ENCODE measurements at regions not wholly inside any gene's neighbourhood (a gene's known extent, or its start where the extent isn't known, plus 50 kb on each side); places are given as distances from the start of the nearest gene placed in this dataset.

DNA sequence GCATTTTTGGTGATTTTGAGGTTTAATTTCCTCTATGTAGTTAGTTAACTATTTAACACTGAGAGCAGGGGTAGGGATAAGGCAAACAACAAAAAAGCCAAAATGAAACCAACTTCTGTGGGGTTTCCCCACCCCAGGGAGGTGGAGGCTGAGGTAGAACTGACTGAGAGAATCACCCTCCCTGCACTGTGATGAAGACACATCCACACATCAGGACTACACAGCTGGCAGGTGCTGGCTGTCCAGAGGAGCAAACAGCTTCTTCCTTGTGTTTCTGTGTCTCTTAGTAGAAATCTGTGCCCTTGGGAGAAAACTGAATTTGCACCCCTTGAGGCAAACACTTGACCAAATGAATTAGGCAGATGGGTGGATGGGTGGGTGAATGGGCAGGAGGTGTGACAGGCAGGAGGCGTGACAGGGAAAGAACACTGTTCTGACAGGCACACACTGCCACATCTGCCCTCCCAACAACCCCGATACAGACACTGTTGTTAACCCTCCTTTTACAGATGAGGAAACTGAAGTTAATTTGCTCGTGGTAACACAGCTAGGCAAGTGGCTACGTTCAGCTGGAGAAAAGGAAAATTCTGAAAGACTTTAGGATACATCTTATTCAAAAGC is 62.9 kb upstream of the AMZ2 start:
- DNase-seq (ENCODE audit: low spot score): no peak

- DNase-seq (ENCODE audit: low spot score): no peak
Measured at GRCh38 chr17:68185820-68186219, 62.0 kb upstream of the AMZ2 start.

- DNase-seq (ENCODE audit: low spot score): no peak
Measured at GRCh38 chr17:68190495-68190894, 57.3 kb upstream of the AMZ2 start.

DNA sequence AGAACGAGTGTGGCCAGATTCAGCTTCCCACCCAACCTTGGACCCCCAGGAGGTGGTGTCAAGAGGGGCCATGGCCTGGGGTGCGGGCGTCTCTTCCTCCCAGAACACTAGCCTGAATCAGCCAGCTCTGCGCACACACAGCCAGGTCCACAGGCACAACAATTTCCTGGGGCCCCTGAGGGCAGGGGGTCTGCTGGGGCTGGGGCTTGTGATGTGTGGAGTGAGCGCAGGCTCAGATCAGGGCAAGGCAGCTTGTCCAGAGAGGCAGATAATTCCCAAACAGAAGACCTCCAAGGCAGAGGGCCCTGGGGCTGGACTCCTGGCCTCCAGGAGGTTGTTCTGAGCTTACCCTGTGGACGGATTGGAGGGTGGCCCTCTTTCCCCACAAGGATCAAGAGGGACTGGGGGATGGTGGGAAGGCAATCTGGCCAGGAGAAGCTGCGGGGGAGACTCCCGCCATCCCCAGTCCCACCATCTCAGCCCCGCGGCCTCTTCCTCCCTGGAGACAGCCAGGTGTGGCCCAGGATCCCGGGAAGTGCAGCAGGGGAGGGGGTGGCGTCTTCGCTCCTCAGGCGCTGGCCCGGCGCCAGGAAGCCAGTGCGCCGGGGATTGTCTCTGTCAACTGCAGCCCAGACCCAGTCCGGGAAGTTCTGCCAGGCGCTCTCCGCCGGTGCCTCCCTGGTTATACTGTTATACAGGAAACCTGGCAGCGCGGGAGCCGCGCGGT is 52.0 kb upstream of the AMZ2 start:
- no peak for DNase-seq (ENCODE audit: low spot score)

DNA sequence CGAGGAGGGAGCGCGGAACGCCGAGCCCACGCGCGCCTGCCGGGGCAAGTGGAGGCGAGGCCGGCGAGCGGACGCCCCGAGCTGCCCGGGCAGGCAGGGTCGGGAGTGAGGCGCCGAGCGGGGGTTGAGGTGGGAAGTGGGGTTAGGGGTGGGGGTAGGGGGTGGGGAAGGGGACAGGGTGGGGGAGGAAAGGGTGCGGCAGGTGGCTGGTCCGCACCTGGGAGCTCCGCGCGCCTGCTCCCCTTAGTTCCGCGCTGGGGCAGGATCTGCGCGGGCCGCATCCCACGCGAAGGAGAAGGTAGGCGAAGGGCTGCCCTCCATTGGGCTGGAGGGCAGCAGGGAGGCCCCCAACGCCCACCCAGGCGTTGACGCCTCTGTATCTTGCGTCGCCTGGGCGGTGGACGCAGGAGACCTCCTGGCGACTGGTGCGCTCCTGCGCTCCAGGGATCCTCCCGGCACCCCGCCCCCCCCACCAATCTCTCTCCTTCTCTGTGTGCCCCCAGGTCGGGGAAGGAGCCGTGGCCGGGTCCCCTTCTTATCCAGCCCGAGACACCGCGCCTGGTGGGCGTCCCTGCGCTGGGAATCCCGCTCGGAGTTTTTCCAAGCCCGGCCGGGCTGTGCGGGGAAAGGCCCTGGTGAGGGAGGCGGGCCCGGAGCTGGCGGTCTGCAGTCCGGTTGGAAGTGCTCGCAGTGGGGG is 51.3 kb upstream of the AMZ2 start:
- DNase-seq (ENCODE audit: low spot score): no peak

DNA sequence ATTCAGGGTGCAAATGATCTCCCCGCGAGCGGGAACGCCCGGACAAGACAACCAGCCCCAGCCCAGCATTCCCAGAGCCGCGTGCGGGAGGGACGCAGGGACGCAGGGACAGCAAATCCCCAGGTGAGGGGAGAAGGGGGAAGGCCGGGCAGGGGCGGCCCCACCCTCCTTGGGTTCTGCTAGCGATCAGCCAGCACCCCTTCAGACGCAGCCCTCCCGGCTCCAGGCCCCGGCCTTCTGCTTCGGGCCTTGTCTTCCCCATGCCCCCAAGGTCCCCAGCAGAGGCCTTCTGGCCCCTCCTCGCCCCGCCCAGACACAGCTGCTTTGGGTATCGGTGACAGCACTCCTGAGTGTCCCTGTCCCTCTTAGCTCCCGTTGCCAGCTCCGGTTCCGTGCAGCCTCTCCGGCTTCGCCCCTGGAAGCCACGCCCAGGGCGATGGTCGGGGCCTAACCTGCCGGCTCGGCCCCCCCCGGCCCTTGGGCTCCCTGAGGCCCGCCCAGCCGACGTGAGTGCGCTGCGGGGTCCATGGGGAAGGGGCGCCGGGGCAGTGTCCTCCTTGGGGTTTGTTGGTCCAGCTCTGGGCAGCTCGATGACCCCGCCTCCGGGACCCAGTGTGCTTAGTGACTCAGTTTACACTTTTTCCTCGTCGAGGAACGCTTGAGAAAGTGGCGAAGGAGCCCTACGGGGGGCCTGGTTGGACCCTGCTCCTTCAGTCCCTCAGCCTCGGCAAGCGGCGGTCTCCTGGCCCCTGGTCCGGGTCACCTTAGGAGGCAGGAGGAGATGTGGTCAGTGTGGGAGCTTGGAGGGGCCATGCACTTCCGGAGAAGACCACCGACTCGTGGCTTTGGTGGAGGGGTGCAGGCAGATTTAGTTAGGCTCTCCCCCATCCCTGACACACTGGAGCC is 50.5 kb upstream of the AMZ2 start:
- no peak for DNase-seq (ENCODE audit: low spot score)

DNA sequence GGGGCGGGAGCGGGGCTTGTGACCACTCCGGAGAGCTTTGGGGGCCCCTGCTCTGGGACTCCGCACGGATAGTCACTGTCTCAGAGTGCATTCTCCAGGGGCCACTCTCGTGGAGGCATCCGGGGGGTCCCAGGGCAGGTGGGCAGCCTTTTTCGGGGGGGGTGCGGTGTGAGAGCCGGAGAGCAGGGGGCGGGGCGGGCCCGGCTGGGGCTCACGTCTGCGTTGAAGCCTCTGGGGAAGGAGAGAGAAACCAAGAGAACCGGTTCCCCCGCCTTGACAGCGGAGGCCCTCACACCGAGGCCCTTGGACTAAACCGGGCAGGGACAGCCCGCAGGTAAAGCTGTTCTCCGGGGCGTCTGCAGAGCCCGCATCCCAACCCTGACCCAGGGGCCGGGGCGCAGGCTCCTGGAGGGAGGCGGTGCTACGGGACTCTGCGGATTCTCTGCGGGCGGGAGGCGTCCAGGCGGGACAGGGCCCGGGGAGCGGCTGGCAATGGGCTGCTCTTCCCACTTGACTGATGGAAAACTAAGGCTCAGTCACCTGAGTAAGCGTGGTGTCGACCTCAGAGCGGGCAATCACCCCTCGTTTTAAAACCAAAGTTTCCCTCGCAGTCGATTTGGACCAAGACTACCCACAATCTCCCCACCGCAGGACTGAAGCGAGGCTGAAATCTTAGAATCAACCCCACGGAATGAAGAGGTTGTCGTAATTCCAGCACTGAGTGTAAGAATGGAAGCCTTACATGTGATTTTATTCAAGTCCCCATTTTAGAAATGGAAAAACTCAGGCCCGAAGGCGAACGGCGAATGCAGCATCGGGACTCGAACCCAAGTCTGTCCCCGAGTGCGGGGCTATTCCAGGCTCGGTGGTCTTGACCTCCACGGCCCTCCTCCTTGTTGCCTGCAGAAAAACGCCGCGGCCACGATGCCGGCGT is 49.6 kb upstream of the AMZ2 start:
- no peak for DNase-seq (ENCODE audit: low spot score)

Measured in hematopoietic multipotent progenitor cell treated with erythropoietin and hydrocortisone succinate and interleukin-3 and kit ligand, for 15 days (in vitro differentiated cells).